Fibroblast of skin of back (primary cell): ENCODE measurements at regions not wholly inside any gene's neighbourhood (a gene's known extent, or its start where the extent isn't known, plus 50 kb on each side); places are given as distances from the start of the nearest gene placed in this dataset.

Source experiments
- DNase-seq: peaks from one replicate; pipeline ENCODE4 v3.0.0-alpha.2; 2013

GRCh38 chr1:173400387-173400995 lies 76.6 kb upstream of the PRDX6 start:
- no peak for DNase-seq

- peak; percentile 58 for DNase-seq
Measured at GRCh38 chr1:173403996-173404395, 73.1 kb upstream of the PRDX6 start.

- DNase-seq: no peak
Measured at GRCh38 chr1:173405281-173405680, 71.9 kb upstream of the PRDX6 start.

- DNase-seq: peak; percentile 76
Measured at GRCh38 chr1:173405834-173406233, 71.3 kb upstream of the PRDX6 start.

- DNase-seq: no peak
Measured at GRCh38 chr1:173406783-173407230, 70.3 kb upstream of the PRDX6 start.

- no peak for DNase-seq
Measured at GRCh38 chr1:173407846-173408245, 69.3 kb upstream of the PRDX6 start.

GRCh38 chr1:173408886-173409285 lies 68.2 kb upstream of the PRDX6 start:
- no peak for DNase-seq

- peak; percentile 76 for DNase-seq
Measured at GRCh38 chr1:173409613-173410012, 67.5 kb upstream of the PRDX6 start.

GRCh38 chr1:173410133-173410793 lies 66.9 kb upstream of the PRDX6 start:
- peak; percentile 29 for DNase-seq

GRCh38 chr1:173410794-173411236 lies 66.3 kb upstream of the PRDX6 start:
- DNase-seq: no peak

GRCh38 chr1:173411835-173412742 lies 65.0 kb upstream of the PRDX6 start:
- DNase-seq: peak; percentile 73

GRCh38 chr1:173413271-173413707 lies 63.8 kb upstream of the PRDX6 start:
- no peak for DNase-seq

- DNase-seq: no peak
Measured at GRCh38 chr1:173414136-173414535, 63.0 kb upstream of the PRDX6 start.

GRCh38 chr1:173414539-173415226 lies 62.5 kb upstream of the PRDX6 start:
- no peak for DNase-seq

GRCh38 chr1:173415490-173415889 lies 61.6 kb upstream of the PRDX6 start:
- no peak for DNase-seq

GRCh38 chr1:173415905-173416450 lies 61.2 kb upstream of the PRDX6 start:
- DNase-seq: no peak

- no peak for DNase-seq
Measured at GRCh38 chr1:173417563-173417962, 59.6 kb upstream of the PRDX6 start.

- DNase-seq: peak; percentile 51
Measured at GRCh38 chr1:173418107-173418985, 58.8 kb upstream of the PRDX6 start.

- peak; percentile 80 for DNase-seq
Measured at GRCh38 chr1:173420330-173420806, 56.8 kb upstream of the PRDX6 start.

GRCh38 chr1:173421286-173421685 lies 55.8 kb upstream of the PRDX6 start:
- DNase-seq: no peak

GRCh38 chr1:173421789-173422188 lies 55.3 kb upstream of the PRDX6 start:
- DNase-seq: no peak
